DND-41 (cell line): ENCODE measurements at regions not wholly inside any gene's neighbourhood (a gene's known extent, or its start where the extent isn't known, plus 50 kb on each side); places are given as distances from the start of the nearest gene placed in this dataset.

ENCODE experiments used
- CTCF ChIP-seq: IDR thresholded peaks from 2 replicates; pipeline ENCODE4 v1.5.1; 2012; ENCODE audit warnings: borderline replicate concordance, low read length, moderate library complexity, mild to moderate bottlenecking; ENCODE audit not compliant: poor library complexity, severe bottlenecking; ENCODE audit errors: extremely low read depth
- EZH2 ChIP-seq: IDR thresholded peaks from 3 replicates; pipeline ENCODE4 v1.6.1; 2012; ENCODE audit warnings: borderline replicate concordance, low read depth, mild to moderate bottlenecking, moderate library complexity, low read length, inconsistent platforms; ENCODE audit not compliant: severe bottlenecking

DNA sequence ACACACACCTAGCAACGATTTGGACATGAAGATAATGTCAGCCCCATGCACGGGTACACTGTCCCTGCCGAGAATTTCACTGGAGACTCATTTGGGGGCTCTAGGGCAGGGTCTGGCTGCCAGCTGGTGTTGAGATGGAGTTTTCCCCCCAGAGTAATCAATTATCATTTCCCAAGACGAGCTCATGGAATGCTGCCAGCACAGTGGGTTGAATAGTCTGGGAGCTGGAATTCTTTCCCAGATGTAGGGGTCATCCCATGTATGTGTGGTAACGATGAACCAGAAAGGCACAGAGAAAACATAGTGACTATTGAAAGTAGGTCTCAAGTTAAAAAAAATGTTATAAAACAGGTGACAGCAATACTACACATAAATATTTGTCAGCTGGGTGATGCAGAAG lies 579.9 kb downstream of the MAFB start:
- TF ChIP-seq CTCF (no peak), EZH2 (no peak)
